Tibial nerve (tissue), 4 donors: ENCODE measurements at regions not wholly inside any gene's neighbourhood (a gene's known extent, or its start where the extent isn't known, plus 50 kb on each side); places are given as distances from the start of the nearest gene placed in this dataset.

Experiments
- DNase-seq, 2 donors: peaks; one replicate each; pipeline ENCODE4 v3.0.0-alpha.2; 2019; ENCODE audit warnings: low spot score in 2 of 2
- H3K27ac ChIP-seq, 4 donors: fragments of 200-600 bp; sonication (generic) in 3 of 4; one replicate each; pipeline ENCODE4 v1.5.1; 2017 to 2019; ENCODE audit warnings: mild to moderate bottlenecking in 1 of 4
- H3K27me3 ChIP-seq, 2 donors: fragments of 200-600 bp; sonication (generic) in 1 of 2; one replicate each; pipeline versions ENCODE4 v1.5.1 to v1.6.0; 2017 to 2019
- H3K36me3 ChIP-seq, 3 donors: fragments of 200-600 bp; sonication (generic); one replicate each; pipeline ENCODE4 v1.5.1; 2018 to 2019
- H3K4me1 ChIP-seq, 4 donors: fragments of 200-600 bp; sonication (generic) in 3 of 4; one replicate each; pipeline ENCODE4 v1.5.1; 2017 to 2019
- H3K4me3 ChIP-seq, 4 donors: fragments of 200-600 bp; sonication (generic) in 3 of 4; one replicate each; pipeline ENCODE4 v1.5.1; 2017 to 2019; ENCODE audit warnings: mild to moderate bottlenecking in 1 of 4, moderate library complexity in 1 of 4
- H3K9me3 ChIP-seq, 4 donors: fragments of 200-600 bp; sonication (generic) in 3 of 4; one replicate each; pipeline ENCODE4 v1.5.1; 2017 to 2019
- CTCF ChIP-seq, 5 experiments: fragments of 200-600 bp in 3 of 5; fragments of 450-650 bp in 2 of 5; sonication (generic) in 3 of 5; IDR thresholded peaks; one replicate each; pipeline ENCODE4 v1.5.1; 2016 to 2019; ENCODE audit warnings: antibody characterized with exemption in 5 of 5, mild to moderate bottlenecking in 3 of 5, moderate library complexity in 2 of 5
- EP300 ChIP-seq, 2 donors: sonication (generic); formaldehyde crosslinking; IDR thresholded peaks; one replicate each; pipeline ENCODE4 v1.6.1; 2017; ENCODE audit warnings: antibody characterized with exemption in 2 of 2, mild to moderate bottlenecking in 1 of 2
- POLR2A ChIP-seq, 2 donors: fragments of 450-650 bp; IDR thresholded peaks; one replicate each; pipeline ENCODE4 v1.6.1; 2017; ENCODE audit warnings: antibody characterized with exemption in 2 of 2, mild to moderate bottlenecking in 2 of 2, moderate library complexity in 2 of 2
- WGBS, 2 donors: methylation state at CpG; one replicate each; pipeline ENCODE4 v1.1.5; 2018; 5-methylcytosine and 5-hydroxymethylcytosine counted together

- WGBS, 2 donors = 86 to 90% methylated on average over 5 of the region's 5 CpGs
- H3K27me3 ChIP-seq = no peaks in the 10 kb centered on the region
Observed at GRCh38 chr10:33880291-33880690, 545.8 kb upstream of the NRP1 start.

GRCh38 chr10:33878238-33878786 is 543.8 kb upstream of the NRP1 start:
- no peaks in the 10 kb centered on the region for H3K27me3 ChIP-seq
- DNase-seq = no peak
- H3K9me3 ChIP-seq = no peaks in the 10 kb centered on the region
- H3K4me1 ChIP-seq = no peaks in the 10 kb centered on the region
- TF ChIP-seq EP300 (IDR thresholded peaks at IDR 0.05) (peak in 1 of 2 donors; percentile 30), CTCF (IDR thresholded peaks at IDR 0.05) (no peak)
- no peak overlapping the region for H3K4me3 ChIP-seq
- WGBS, 2 donors = 63 to 71% methylated on average over 10 of the region's 10 CpGs
- H3K36me3 ChIP-seq = no peaks in the 10 kb centered on the region
- no peak overlapping the region for H3K27ac ChIP-seq

More at GRCh38 chr10:33880291-33880690, 545.8 kb upstream of the NRP1 start:
- no peaks in the 10 kb centered on the region for H3K9me3 ChIP-seq
- H3K27ac ChIP-seq = no peak overlapping the region
- TF ChIP-seq CTCF (IDR thresholded peaks at IDR 0.05) = no peak
- TF ChIP-seq EP300 (IDR thresholded peaks at IDR 0.05) = no peak
- TF ChIP-seq POLR2A (IDR thresholded peaks at IDR 0.05) = no peak
- no peaks in the 10 kb centered on the region for H3K36me3 ChIP-seq
- no peak overlapping the region for H3K4me3 ChIP-seq
- no peak for DNase-seq
- no peaks in the 10 kb centered on the region for H3K4me1 ChIP-seq

GRCh38 chr10:33876584-33877400 is 542.3 kb upstream of the NRP1 start:
- no peak overlapping the region for H3K4me3 ChIP-seq
- DNase-seq = peak in 1 of 2 donors; percentile 21
- H3K27me3 ChIP-seq = no peaks in the 10 kb centered on the region
- TF ChIP-seq EP300 (IDR thresholded peaks at IDR 0.05) (peak in 1 of 2 donors; percentile 39), CTCF (IDR thresholded peaks at IDR 0.05) (no peak)
- 74 to 81% methylated on average over 9 of the region's 9 CpGs for WGBS, 2 donors
- no peaks in the 10 kb centered on the region for H3K36me3 ChIP-seq
- no peak overlapping the region for H3K27ac ChIP-seq
- H3K9me3 ChIP-seq = no peaks in the 10 kb centered on the region
- H3K4me1 ChIP-seq = no peaks in the 10 kb centered on the region

- DNase-seq = no peak
- Histone ChIP-seq H3K36me3 (no peaks in the 10 kb centered on the region), H3K9me3 (no peaks in the 10 kb centered on the region), H3K4me3 (no peak overlapping the region), H3K4me1 (no peaks in the 10 kb centered on the region), H3K27me3 (no peaks in the 10 kb centered on the region), H3K27ac (no peak overlapping the region)
- TF ChIP-seq POLR2A (IDR thresholded peaks at IDR 0.05) (no peak), CTCF (IDR thresholded peaks at IDR 0.05) (no peak), EP300 (IDR thresholded peaks at IDR 0.05) (no peak)
- 71 to 74% methylated on average over 9 of the region's 9 CpGs for WGBS, 2 donors
Observed at GRCh38 chr10:33875924-33876583, 541.6 kb upstream of the NRP1 start.
